Left hindlimb (tissue), 1 donor: ENCODE measurements at regions not wholly inside any gene's neighbourhood (a gene's known extent, or its start where the extent isn't known, plus 50 kb on each side); places are given as distances from the start of the nearest gene placed in this dataset.

Experiments
- DNase-seq: peaks from one replicate; pipeline ENCODE4 v3.0.0-alpha.2; 2018

GRCh38 chr6:150713487-150713886 is 113.8 kb downstream of the PLEKHG1 start:
- no peak for DNase-seq

DNA sequence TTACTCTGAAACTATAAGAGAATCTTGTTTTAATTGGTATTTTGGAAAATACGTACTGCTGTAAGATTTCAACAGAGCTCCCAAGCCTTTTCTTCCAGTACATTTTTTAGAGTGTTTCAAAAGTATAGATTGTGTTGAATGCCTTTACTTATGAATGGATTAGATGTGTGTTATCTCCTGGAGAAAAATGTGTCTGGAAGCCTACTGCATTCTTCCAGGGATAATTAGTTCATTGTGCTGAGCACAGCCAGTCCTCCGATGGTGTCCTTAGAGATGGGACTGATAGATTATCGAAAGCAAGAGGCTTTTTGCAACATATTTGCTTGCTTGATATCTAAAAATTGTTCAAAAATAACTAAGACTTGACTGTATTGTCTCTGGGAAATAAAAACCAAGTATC is 114.2 kb downstream of the PLEKHG1 start:
- no peak for DNase-seq

- no peak for DNase-seq
Observed at GRCh38 chr6:150715133-150715532, 115.4 kb downstream of the PLEKHG1 start.

DNA sequence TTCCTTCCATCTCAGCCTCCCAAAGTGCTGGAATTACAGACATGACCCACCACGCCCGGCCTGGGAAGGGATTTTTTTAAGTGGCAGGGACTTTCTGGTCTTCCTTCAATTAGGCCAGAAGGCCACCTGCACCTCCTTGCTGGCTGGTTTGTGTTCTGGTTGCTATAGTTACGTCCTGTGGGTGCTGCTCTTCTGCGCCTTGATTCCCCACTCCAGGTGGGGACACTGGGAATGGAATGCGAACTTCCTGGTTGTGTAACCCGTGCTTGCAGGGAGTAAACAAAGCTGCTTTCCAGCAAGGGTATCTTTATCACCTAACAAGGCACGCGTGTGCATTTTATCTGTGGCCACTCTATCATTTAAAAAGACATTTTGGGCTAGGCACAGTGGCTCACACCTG is 117.7 kb downstream of the PLEKHG1 start:
- DNase-seq: no peak

DNA sequence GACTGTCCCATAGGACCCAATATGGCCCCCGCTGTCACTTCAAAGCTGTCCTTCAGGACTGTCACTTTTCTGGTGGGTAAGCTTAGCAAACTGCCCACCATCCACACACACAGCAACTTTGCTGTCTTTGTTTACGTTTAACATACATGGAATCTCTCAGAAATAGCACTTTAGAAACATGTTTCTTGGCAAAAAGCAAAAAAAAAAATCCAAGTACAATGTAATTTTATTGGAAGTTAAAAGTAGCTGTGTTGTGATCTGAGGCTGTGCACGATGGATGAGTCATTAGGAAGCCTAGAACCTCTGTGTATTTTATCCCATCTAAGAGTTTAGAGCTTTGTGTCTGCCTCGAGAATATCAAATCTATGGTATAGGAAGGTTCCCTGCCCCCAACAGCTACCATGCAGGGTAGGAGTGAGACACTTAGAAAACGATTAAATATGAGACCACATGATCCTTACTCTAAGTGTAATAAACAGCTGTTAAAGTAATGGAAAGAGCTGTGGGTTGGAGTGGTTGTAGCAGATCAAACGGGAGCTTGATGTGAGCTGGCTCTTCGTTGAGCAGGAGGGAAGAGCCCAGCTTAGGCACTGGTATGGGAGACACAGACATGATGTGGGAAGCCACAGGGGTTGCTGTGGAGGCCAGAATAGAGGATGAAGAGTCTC is 119.5 kb downstream of the PLEKHG1 start:
- DNase-seq: no peak

DNA sequence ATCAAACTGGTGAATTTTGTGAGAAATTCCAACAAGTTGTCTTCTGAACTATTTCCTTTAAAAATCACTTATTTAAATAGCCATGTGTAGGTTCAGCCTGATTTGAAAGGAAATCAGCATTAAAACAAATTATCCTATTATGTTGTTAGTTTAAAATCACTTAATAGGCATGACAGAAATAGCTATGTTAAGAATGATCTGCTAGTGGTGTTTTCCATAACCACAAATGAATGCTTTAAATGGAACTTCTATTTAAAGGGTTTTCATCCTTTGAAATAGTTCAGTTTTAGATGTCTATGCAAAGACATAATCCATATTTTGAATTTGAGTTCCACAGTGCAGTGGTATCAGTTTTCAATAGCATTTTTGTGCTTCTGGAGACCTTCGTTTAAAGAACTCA is 120.1 kb downstream of the PLEKHG1 start:
- DNase-seq: no peak

DNA sequence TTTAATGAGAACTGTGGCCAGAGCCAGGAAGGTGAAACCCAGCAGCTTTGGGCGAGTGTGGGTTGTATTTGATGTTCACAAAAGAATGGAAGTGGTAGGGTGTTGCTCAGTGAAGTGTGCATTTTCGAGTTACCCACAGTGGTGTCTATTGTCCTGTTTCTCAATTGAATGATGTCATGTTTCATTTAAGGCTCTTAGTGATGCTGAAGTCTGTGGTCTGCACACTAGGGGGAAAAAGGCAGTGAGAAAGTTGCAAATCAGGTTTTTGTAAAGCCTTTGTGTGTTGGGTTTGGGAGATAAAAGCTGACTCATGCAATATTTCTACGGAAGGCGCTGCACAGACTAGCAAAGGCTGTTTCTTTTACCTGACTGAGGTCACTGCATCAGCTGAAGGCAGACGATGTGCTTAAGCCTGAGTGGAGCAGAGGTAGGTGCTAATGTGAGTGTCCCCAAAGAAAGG is 121.1 kb downstream of the PLEKHG1 start:
- DNase-seq: no peak

DNA sequence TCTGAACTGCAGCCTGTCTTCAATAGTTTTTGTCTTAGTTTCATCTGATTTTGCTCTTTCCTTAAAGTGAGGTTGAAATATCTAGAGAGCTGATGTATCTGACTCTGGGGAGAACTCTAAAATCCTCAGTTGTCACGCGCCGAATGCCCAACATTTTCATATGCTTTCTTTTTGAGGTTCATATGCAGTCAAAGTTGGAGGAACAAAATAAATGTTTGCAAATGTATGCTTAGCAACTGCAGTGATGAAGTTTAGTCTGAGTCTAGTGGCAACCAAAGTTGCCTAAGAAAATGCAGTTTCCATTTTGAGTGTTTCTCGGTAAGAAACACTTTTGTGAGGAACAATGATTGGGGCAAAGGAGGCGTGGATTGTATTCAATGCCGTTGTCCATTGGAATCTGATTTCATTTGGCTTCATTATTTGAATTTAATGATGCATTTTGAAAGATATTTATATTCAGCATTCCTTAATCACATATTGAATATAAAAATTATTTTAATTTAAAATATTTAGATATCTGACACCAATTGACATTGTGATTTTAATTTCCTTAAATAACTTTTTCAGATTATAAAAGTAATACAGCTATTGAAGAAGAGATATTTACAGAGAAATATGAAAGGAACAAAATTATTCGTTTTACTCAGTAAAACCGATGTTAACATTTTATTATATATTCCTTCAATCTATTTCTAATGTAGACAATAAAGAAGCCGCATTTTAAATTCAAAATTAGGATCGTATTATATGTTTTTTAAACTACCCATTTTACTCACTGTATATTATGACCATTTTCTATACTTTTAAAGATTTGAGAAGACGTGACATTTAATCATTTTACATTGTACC is 122.0 kb downstream of the PLEKHG1 start:
- DNase-seq: no peak

DNA sequence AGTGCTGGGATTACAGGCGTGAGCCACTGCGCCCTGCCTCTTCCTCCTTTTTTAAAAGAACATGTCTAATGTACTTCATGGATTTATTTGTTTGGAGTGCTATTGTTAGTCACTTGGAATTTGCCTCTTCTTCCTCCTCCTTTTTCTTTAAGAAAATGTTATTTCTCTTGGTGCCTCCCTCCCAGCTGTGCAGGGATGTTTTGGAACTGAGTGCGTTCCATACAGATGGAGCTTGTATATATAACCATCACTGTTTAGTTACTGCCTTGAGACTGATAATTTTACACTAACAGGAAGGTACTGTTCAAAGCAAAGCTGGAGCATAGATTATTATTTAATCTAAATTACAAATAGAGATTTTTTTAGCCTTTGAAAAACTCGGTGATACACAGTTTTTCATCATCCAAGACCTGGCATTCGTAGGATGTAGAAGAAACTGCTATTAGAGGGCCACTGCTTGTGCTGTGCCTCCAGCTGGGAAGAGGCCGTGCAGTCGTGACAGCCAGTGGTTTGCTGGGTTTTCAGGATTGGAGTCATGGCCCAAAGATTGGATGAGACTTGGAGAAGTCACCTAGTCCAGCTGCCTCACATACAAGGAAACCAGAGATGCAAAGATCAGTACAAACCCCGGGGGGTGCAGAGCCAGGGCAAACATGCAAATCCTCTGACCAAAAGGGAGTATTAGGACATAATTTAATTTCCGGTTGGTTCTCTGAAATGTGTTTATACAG is 123.1 kb downstream of the PLEKHG1 start:
- DNase-seq: no peak

DNA sequence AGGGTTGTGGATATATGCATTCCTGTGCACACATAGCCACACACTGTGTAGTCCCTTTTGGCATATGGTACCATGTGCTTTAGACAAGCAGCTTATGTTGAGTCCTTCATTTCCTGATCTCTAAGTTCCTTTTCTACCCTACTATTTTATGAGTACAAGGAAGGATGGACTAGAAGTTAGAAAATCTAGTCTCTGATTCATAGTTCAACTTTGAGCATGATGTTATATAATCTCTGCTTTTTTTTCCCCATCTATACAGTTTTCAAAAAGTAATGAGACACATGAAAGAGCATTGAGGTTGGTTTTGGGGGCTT is 123.6 kb downstream of the PLEKHG1 start:
- no peak for DNase-seq

DNA sequence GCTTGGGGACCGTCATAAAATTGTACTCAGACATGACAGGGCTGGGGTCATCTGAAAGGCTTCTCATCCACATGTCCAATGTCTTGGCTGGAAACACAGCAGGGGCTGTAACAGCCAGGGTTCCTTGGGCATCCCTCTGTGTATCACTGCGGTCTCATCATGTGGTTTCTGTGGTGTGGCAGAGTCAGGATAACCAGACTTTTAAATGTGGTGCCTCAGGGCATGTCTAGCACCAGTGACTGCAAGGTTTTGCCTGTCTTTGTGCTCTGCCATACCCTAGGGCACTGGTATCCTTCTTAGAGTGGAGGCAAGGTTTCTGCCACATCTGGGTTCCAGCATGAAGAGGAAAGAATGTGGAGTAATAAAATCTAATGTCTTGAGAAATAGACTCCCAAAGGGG is 124.2 kb downstream of the PLEKHG1 start:
- no peak for DNase-seq

- no peak for DNase-seq
Observed at GRCh38 chr6:150725795-150726194, 126.1 kb downstream of the PLEKHG1 start.

- DNase-seq: no peak
Observed at GRCh38 chr6:150729188-150729748, 129.6 kb downstream of the PLEKHG1 start.

- no peak for DNase-seq
Observed at GRCh38 chr6:150730801-150731457, 131.2 kb downstream of the PLEKHG1 start.

GRCh38 chr6:150732765-150733539 is 132.6 kb upstream of the MTHFD1L start:
- DNase-seq: no peak

GRCh38 chr6:150733726-150734125 is 131.8 kb upstream of the MTHFD1L start:
- DNase-seq: no peak

GRCh38 chr6:150734235-150734634 is 131.3 kb upstream of the MTHFD1L start:
- no peak for DNase-seq

DNA sequence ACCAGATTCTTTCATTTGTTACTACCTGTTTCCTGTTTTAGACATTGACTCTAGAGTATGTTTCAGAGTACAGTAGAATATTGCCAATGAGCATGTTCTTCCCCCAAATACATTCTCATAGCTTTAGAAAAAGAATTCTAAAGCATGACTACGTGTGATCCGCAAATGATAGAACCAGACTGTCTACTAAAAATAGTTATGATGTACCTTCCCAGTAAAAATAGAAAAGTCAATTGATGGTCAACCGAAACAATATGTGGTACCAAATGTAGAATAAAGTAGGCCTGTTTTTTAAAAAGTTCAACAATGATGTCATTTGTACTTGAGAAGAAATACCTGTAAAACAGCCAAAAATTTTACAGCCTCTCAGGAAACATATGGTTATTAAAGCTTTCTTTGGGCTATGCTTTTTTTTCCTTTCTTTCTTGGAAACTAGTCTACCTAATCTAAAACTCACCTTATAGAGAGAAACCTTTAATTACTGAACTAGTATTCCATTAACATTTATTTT is 130.1 kb upstream of the MTHFD1L start:
- no peak for DNase-seq

GRCh38 chr6:150738092-150738629 is 127.3 kb upstream of the MTHFD1L start:
- no peak for DNase-seq

GRCh38 chr6:150739711-150740349 is 125.7 kb upstream of the MTHFD1L start:
- no peak for DNase-seq

GRCh38 chr6:150740453-150740852 is 125.0 kb upstream of the MTHFD1L start:
- no peak for DNase-seq
